ENCODE measurements at regions not wholly inside any gene's neighbourhood (a gene's known extent, or its start where the extent isn't known, plus 50 kb on each side); places are given as distances from the start of the nearest gene placed in this dataset.

DNA sequence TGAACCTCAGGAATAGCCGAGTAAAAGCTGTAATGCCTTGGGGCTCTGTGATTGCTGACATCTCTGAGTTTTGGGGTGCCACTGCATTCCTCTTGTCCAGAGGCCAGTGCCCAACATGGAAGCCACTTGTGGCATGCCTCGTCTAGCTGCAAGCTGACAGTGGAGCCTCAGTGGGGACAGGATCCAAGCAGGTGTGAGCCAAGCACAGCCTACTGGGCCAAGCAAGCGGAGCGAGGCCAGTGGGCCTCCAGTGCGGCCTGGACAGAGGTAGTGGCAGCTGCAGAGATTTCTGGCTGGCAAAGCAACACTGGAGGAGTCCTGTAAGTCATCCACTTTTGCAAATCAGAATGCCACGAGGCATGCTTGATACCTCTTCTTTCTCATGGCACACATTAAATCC is 1038.2 kb upstream of the CNTN5 start:
- Histone ChIP-seq H3K4me3 (no peak overlapping the region), H3K4me1 (no peaks in the 10 kb centered on the region), H3K27me3 (no peaks in the 10 kb centered on the region), H3K36me3 (no peaks in the 10 kb centered on the region), H3K9me3 (peaks cover 0 to 4% (median 0%) of the 10 kb centered on the region in 4 donors), H3K27ac (no peak overlapping the region)
- DNase-seq = no peak
- intact Hi-C loops (cut with DNase I) = no loop called here
- 88 to 92% methylated on average over 6 of the region's 6 CpGs for WGBS, 2 donors
- TF ChIP-seq POLR2AphosphoS5 (IDR thresholded peaks at IDR 0.05) = no peak
- no peak for TF ChIP-seq CTCF (IDR thresholded peaks at IDR 0.05)
- TF ChIP-seq POLR2A (IDR thresholded peaks at IDR 0.05) = no peak
- no peak for TF ChIP-seq EP300 (IDR thresholded peaks at IDR 0.05)

DNA sequence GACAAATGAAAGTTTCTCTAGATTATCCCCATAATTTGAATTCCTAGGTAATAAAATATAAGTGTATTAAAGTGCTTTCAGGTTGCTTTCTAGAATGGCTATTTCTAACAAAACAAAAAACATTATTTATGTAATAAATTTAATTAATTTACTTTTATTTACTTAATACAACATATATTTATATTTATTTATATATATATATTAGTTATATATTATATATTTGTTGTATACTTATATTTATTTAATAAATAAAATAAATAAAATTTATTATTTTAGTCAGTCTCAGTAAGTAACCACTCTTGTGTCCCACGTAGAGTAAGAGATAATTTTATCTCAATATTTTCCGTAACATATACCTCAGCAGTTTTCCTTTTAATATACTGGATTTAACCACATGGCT is 1031.6 kb upstream of the CNTN5 start:
- Histone ChIP-seq H3K4me3 (no peak overlapping the region), H3K27me3 (no peaks in the 10 kb centered on the region), H3K36me3 (no peaks in the 10 kb centered on the region), H3K4me1 (no peaks in the 10 kb centered on the region), H3K27ac (no peak overlapping the region), H3K9me3 (peaks cover 0 to 1% (median 0%) of the 10 kb centered on the region in 4 donors)
- TF ChIP-seq POLR2A (IDR thresholded peaks at IDR 0.05) = no peak
- no peak for TF ChIP-seq POLR2AphosphoS5 (IDR thresholded peaks at IDR 0.05)
- TF ChIP-seq CTCF (IDR thresholded peaks at IDR 0.05) = no peak
- TF ChIP-seq EP300 (IDR thresholded peaks at IDR 0.05) = no peak
- no peak for DNase-seq
- 93 to 96% methylated on average over 2 of the region's 2 CpGs for whole genome bisulfite sequencing, 2 donors
- intact Hi-C loops (cut with DNase I) = no loop called here

DNA sequence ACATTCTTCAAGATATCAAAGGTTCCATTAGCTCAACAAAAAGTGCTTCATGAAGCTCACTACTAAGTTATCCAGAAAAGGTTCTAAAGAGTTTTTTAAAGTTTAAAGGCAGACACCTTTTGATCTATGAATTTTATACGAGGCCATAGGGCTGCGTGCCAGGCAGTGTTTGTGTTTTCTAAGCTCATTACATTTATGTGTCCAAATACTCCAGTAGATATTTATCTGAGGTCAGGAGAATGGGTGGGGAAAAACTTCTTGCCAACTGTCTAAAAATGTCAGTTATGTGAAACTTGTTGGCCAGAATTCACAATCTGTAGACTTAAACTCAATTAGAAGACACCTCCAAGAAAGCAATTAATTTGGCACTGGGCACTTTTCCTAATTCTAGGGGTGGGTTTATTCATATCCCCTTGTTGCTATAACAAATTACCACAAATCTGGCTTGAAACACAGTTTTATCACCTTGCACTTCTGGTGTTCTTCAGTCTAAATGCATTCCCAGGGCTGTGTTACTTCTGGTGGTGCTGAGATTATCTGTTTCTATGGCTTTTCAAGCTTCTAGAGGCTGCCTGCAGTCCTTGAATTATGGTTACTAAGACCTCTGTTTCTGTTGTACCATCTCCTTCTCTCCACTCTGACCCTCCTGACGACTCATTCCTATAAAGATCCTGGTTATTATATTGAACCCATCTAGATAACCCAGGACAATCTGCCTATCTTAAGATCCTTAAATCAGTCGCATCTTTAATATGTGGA is 1030.4 kb upstream of the CNTN5 start:
- TF ChIP-seq POLR2AphosphoS5 (IDR thresholded peaks at IDR 0.05) = no peak
- no peak for TF ChIP-seq CTCF (IDR thresholded peaks at IDR 0.05)
- no peak for TF ChIP-seq POLR2A (IDR thresholded peaks at IDR 0.05)
- TF ChIP-seq EP300 (IDR thresholded peaks at IDR 0.05) = no peak
- WGBS, 2 donors = 35 to 48% methylated on average over 4 of the region's 4 CpGs
- H3K9me3 ChIP-seq = peaks cover 0 to 1% (median 0%) of the 10 kb centered on the region in 4 donors
- H3K4me1 ChIP-seq = no peaks in the 10 kb centered on the region
- H3K27me3 ChIP-seq = no peaks in the 10 kb centered on the region
- DNase-seq = no peak
- no peak overlapping the region for H3K27ac ChIP-seq
- H3K4me3 ChIP-seq = no peak overlapping the region
- intact Hi-C loops (cut with DNase I) = no loop called here
- no peaks in the 10 kb centered on the region for H3K36me3 ChIP-seq

DNA sequence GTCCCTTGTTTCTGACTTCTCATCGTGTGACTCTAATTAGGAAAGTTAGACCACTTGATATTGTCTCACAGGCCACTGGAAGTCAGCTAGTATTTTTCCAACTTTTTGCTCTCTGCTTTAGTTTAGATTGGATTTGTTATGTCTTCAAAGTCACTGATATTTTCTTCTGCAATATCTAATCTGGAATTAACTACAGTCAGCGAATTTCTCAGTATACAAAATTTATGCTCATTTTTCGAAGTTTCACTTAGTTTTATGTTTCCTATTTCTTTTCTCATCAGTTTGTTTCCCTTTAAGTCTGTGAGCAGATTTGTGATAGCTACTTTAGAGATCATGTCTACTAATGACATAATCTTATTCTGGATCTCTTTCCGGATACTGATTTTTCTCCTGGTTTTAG is 1027.2 kb upstream of the CNTN5 start:
- H3K27me3 ChIP-seq = no peaks in the 10 kb centered on the region
- no peak for TF ChIP-seq POLR2AphosphoS5 (IDR thresholded peaks at IDR 0.05)
- TF ChIP-seq EP300 (IDR thresholded peaks at IDR 0.05) = no peak
- no peak for TF ChIP-seq POLR2A (IDR thresholded peaks at IDR 0.05)
- no peak for TF ChIP-seq CTCF (IDR thresholded peaks at IDR 0.05)
- intact Hi-C loops (cut with DNase I) = no loop called here
- peaks cover 0 to 1% (median 0%) of the 10 kb centered on the region in 4 donors for H3K9me3 ChIP-seq
- DNase-seq = no peak
- no peak overlapping the region for H3K4me3 ChIP-seq
- WGBS, 2 donors = 83 to 87% methylated on average over 4 of the region's 4 CpGs
- H3K4me1 ChIP-seq = no peaks in the 10 kb centered on the region
- no peak overlapping the region for H3K27ac ChIP-seq
- H3K36me3 ChIP-seq = no peaks in the 10 kb centered on the region

GRCh38 chr11:97995874-97996273 is 1024.9 kb upstream of the CNTN5 start:
- H3K4me3 ChIP-seq = no peak overlapping the region
- intact Hi-C loops (cut with DNase I) = no loop called here
- WGBS, 2 donors = 69 to 72% methylated on average over 3 of the region's 3 CpGs
- TF ChIP-seq POLR2AphosphoS5 (IDR thresholded peaks at IDR 0.05) (no peak), CTCF (IDR thresholded peaks at IDR 0.05) (no peak), EP300 (IDR thresholded peaks at IDR 0.05) (no peak), POLR2A (IDR thresholded peaks at IDR 0.05) (no peak)
- H3K36me3 ChIP-seq = no peaks in the 10 kb centered on the region
- no peak for DNase-seq
- H3K4me1 ChIP-seq = no peaks in the 10 kb centered on the region
- H3K9me3 ChIP-seq = peaks cover 0 to 1% (median 0%) of the 10 kb centered on the region in 4 donors
- no peaks in the 10 kb centered on the region for H3K27me3 ChIP-seq
- no peak overlapping the region for H3K27ac ChIP-seq

Measured in sigmoid colon (tissue), 6 donors.